ENCODE measurements at regions not wholly inside any gene's neighbourhood (a gene's known extent, or its start where the extent isn't known, plus 50 kb on each side); places are given as distances from the start of the nearest gene placed in this dataset.

- no peak for DNase-seq (ENCODE audit: low read depth in 3 of 3, low spot score in 1 of 3)
Observed at GRCh38 chr14:98200601-98201000, 1071.4 kb downstream of the BCL11B start.

GRCh38 chr14:98203421-98203820 lies 1068.6 kb downstream of the BCL11B start:
- no peak for DNase-seq (ENCODE audit: low read depth in 3 of 3, low spot score in 1 of 3)

GRCh38 chr14:98204139-98204538 lies 1067.9 kb downstream of the BCL11B start:
- no peak for DNase-seq (ENCODE audit: low read depth in 3 of 3, low spot score in 1 of 3)

- DNase-seq (ENCODE audit: low read depth in 3 of 3, low spot score in 1 of 3): no peak
Observed at GRCh38 chr14:98207415-98207814, 1064.6 kb downstream of the BCL11B start.

- DNase-seq (ENCODE audit: low read depth in 3 of 3, low spot score in 1 of 3): no peak
Observed at GRCh38 chr14:98208211-98208611, 1063.8 kb downstream of the BCL11B start.

- no peak for DNase-seq (ENCODE audit: low read depth in 3 of 3, low spot score in 1 of 3)
Observed at GRCh38 chr14:98208943-98209342, 1063.1 kb downstream of the BCL11B start.

GRCh38 chr14:98210045-98210672 lies 1061.8 kb downstream of the BCL11B start:
- DNase-seq (ENCODE audit: low read depth in 3 of 3, low spot score in 1 of 3): peak in 1 of 3 donors; percentile 31

GRCh38 chr14:98217530-98217929 lies 1054.5 kb downstream of the BCL11B start:
- no peak for DNase-seq (ENCODE audit: low read depth in 3 of 3, low spot score in 1 of 3)

- DNase-seq (ENCODE audit: low read depth in 3 of 3, low spot score in 1 of 3): no peak
Observed at GRCh38 chr14:98218218-98218617, 1053.8 kb downstream of the BCL11B start.

GRCh38 chr14:98219638-98220037 lies 1052.4 kb downstream of the BCL11B start:
- no peak for DNase-seq (ENCODE audit: low read depth in 3 of 3, low spot score in 1 of 3)

GRCh38 chr14:98223106-98223505 lies 1048.9 kb downstream of the BCL11B start:
- DNase-seq (ENCODE audit: low read depth in 3 of 3, low spot score in 1 of 3): no peak

- peak in 1 of 3 donors; percentile 15 for DNase-seq (ENCODE audit: low read depth in 3 of 3, low spot score in 1 of 3)
Observed at GRCh38 chr14:98223710-98224109, 1048.3 kb downstream of the BCL11B start.

GRCh38 chr14:98226411-98226810 lies 1045.6 kb downstream of the BCL11B start:
- DNase-seq (ENCODE audit: low read depth in 3 of 3, low spot score in 1 of 3): no peak

GRCh38 chr14:98227000-98227726 lies 1044.8 kb downstream of the BCL11B start:
- DNase-seq (ENCODE audit: low read depth in 3 of 3, low spot score in 1 of 3): peak in 1 of 3 donors; percentile 23

GRCh38 chr14:98227727-98228111 lies 1044.3 kb downstream of the BCL11B start:
- DNase-seq (ENCODE audit: low read depth in 3 of 3, low spot score in 1 of 3): no peak

GRCh38 chr14:98229656-98230366 lies 1042.2 kb downstream of the BCL11B start:
- DNase-seq (ENCODE audit: low read depth in 3 of 3, low spot score in 1 of 3): no peak

GRCh38 chr14:98230411-98230810 lies 1041.6 kb downstream of the BCL11B start:
- DNase-seq (ENCODE audit: low read depth in 3 of 3, low spot score in 1 of 3): no peak

- no peak for DNase-seq (ENCODE audit: low read depth in 3 of 3, low spot score in 1 of 3)
Observed at GRCh38 chr14:98231210-98231609, 1040.8 kb downstream of the BCL11B start.

- DNase-seq (ENCODE audit: low read depth in 3 of 3, low spot score in 1 of 3): no peak
Observed at GRCh38 chr14:98233656-98234055, 1038.3 kb downstream of the BCL11B start.

GRCh38 chr14:98234208-98234607 lies 1037.8 kb downstream of the BCL11B start:
- DNase-seq (ENCODE audit: low read depth in 3 of 3, low spot score in 1 of 3): no peak

GRCh38 chr14:98236314-98236713 lies 1035.7 kb downstream of the BCL11B start:
- DNase-seq (ENCODE audit: low read depth in 3 of 3, low spot score in 1 of 3): no peak

- DNase-seq (ENCODE audit: low read depth in 3 of 3, low spot score in 1 of 3): no peak
Observed at GRCh38 chr14:98237939-98238338, 1034.1 kb downstream of the BCL11B start.

Data from stimulated activated CD4-positive, alpha-beta T cell treated with anti-CD3 and anti-CD28 coated beads, TNF-alpha, amount 100 ng/mL, for 1 hour (primary cell).